GM19467 (cell line): ENCODE measurements at regions not wholly inside any gene's neighbourhood (a gene's known extent, or its start where the extent isn't known, plus 50 kb on each side); places are given as distances from the start of the nearest gene placed in this dataset.
"Not testable (repeated sequence)": the region's sequence is repeated elsewhere in the genome, so short reads cannot be mapped to it uniquely, and the experiment has no call there.

Source experiments
- ATAC-seq: cut with Tn5 transposase; IDR thresholded peaks from one replicate; pipeline ENCODE4 v1.9.1; 2021; ENCODE audit warnings: mild to moderate bottlenecking, moderate library complexity; ENCODE audit not compliant: unreplicated experiment

- no peak for ATAC-seq
These were observed 139.5 kb upstream of the SMYD2 start for GRCh38 chr1:214141486-214141885.

- no peak for ATAC-seq
These were observed 137.7 kb upstream of the SMYD2 start for GRCh38 chr1:214143006-214143992.

GRCh38 chr1:214144521-214144920 lies 136.4 kb upstream of the SMYD2 start:
- ATAC-seq: not testable (repeated sequence)

GRCh38 chr1:214146523-214146922 lies 134.4 kb upstream of the SMYD2 start:
- no peak for ATAC-seq

GRCh38 chr1:214154596-214155292 lies 126.2 kb upstream of the SMYD2 start:
- no peak for ATAC-seq

- ATAC-seq: no peak
These were observed 124.9 kb upstream of the SMYD2 start for GRCh38 chr1:214155987-214156625.

GRCh38 chr1:214164173-214164572 lies 116.8 kb upstream of the SMYD2 start:
- ATAC-seq: no peak

GRCh38 chr1:214165850-214166374 lies 115.0 kb upstream of the SMYD2 start:
- ATAC-seq: no peak

- ATAC-seq: no peak
These were observed 106.3 kb upstream of the SMYD2 start for GRCh38 chr1:214174508-214175199.

GRCh38 chr1:214178102-214178501 lies 102.9 kb upstream of the SMYD2 start:
- ATAC-seq: no peak

- no peak for ATAC-seq
These were observed 96.0 kb upstream of the SMYD2 start for GRCh38 chr1:214184992-214185391.

- no peak for ATAC-seq
These were observed 94.7 kb upstream of the SMYD2 start for GRCh38 chr1:214186103-214186824.

- no peak for ATAC-seq
These were observed 93.6 kb upstream of the SMYD2 start for GRCh38 chr1:214187121-214187900.

- ATAC-seq: no peak
These were observed 93.0 kb upstream of the SMYD2 start for GRCh38 chr1:214187933-214188332.

- ATAC-seq: no peak
These were observed 92.1 kb upstream of the SMYD2 start for GRCh38 chr1:214188835-214189234.

GRCh38 chr1:214192825-214193643 lies 87.9 kb upstream of the SMYD2 start:
- no peak for ATAC-seq

GRCh38 chr1:214193691-214194090 lies 87.3 kb upstream of the SMYD2 start:
- ATAC-seq: no peak

- no peak for ATAC-seq
These were observed 82.4 kb upstream of the SMYD2 start for GRCh38 chr1:214198571-214198970.
